Heart left ventricle (tissue), 16 donors: ENCODE measurements at regions not wholly inside any gene's neighbourhood (a gene's known extent, or its start where the extent isn't known, plus 50 kb on each side); places are given as distances from the start of the nearest gene placed in this dataset.

ENCODE experiments used
- ATAC-seq, 4 donors: fragments of 200-7000 bp; cut with Tn5 transposase; one replicate each; pipeline ENCODE4 v1.9.1; 2020 to 2022; ENCODE audit warnings: moderate library complexity in 4 of 4, mild to moderate bottlenecking in 3 of 4, moderate number of reproducible peaks in 1 of 4
- DNase-seq, 5 donors: peaks; one replicate each; pipeline ENCODE4 v3.0.0-alpha.2; 2020
- H3K27ac ChIP-seq, 12 donors: fragments of 200-600 bp; sonication (generic) in 4 of 12; one replicate each; pipeline versions ENCODE4 v1.5.0 to v1.8.0; 2016 to 2022; ENCODE audit warnings: mild to moderate bottlenecking in 2 of 12
- H3K27me3 ChIP-seq, 9 donors: fragments of 200-600 bp; sonication (generic) in 2 of 9; one replicate each; pipeline versions ENCODE4 v1.5.1 to v1.8.0; 2016 to 2022; ENCODE audit warnings: mild to moderate bottlenecking in 3 of 9
- H3K36me3 ChIP-seq, 9 donors: fragments of 200-600 bp; sonication (generic) in 2 of 9; one replicate each; pipeline versions ENCODE4 v1.5.0 to v1.8.0; 2018 to 2022; ENCODE audit warnings: mild to moderate bottlenecking in 2 of 9
- H3K4me1 ChIP-seq, 12 donors: fragments of 200-600 bp; sonication (generic) in 4 of 12; one replicate each; pipeline versions ENCODE4 v1.5.0 to v1.8.0; 2016 to 2022; ENCODE audit warnings: mild to moderate bottlenecking in 3 of 12
- H3K4me3 ChIP-seq, 12 donors: fragments of 200-600 bp; sonication (generic) in 4 of 12; one replicate each; pipeline versions ENCODE4 v1.5.0 to v1.8.0; 2017 to 2022; ENCODE audit warnings: mild to moderate bottlenecking in 9 of 12, moderate library complexity in 4 of 12
- H3K9me3 ChIP-seq, 12 donors: fragments of 200-600 bp; sonication (generic) in 4 of 12; one replicate each; pipeline versions ENCODE4 v1.5.0 to v1.8.0; 2016 to 2022; ENCODE audit warnings: mild to moderate bottlenecking in 1 of 12
- POLR2A ChIP-seq, 2 donors: fragments of 450-650 bp; IDR thresholded peaks; one replicate each; pipeline ENCODE4 v1.6.1; 2017; ENCODE audit warnings: antibody characterized with exemption in 2 of 2, mild to moderate bottlenecking in 2 of 2, moderate library complexity in 2 of 2
- WGBS, 4 donors: extraction: QIAGEN DNeasy Blood & Tissue Kit in 2 of 4; methylation state at CpG; one replicate each; pipeline versions ENCODE4 v1.1.5 to v1.1.7; 2013 to 2018; 5-methylcytosine and 5-hydroxymethylcytosine counted together
- intact Hi-C, 10 donors: fragments of 100-400 bp; cut with DNase I; formaldehyde crosslinking; loops; one replicate each; pipeline versions ENCODE4 v1.11.1 to v1.14.2; 2022
- TF ChIP-seq, protein P1 (sequence below), 12 donors: fragments of 200-600 bp; sonication (generic) in 4 of 12; IDR thresholded peaks; one replicate each; pipeline versions ENCODE4 v1.5.0 to v1.8.0; 2018 to 2022; ENCODE audit warnings: antibody characterized with exemption in 12 of 12, mild to moderate bottlenecking in 5 of 12
- donor health status: ischemic (EF 13 %, LVEDD 7.1; RV severe dilation, severe dysfunction).
- donor health status: healthy with polysubstance abuse.
- donor health status: DM: no; HTN: yes; CAD: no.
- donor health status: DM: no; HTN: no; CAD: no.
- donor health status: ischemic (EF 25% LVEDD 6.9; RV normal size, moderate dysfunction).
- donor health status: ischemic (EF 25% LVEDD 5.7; RV mildly dilated, moderate dysfunction).
- donor health status: healthy.
- donor health status: DM: yes; HTN: yes; CAD: no.
- donor health status: ischemic (EF 35%, LVEDD 5.7; RV mildly dilated, moderate dysfunction).
- donor health status: nonischemic (EF 11% LVEDD 7.7; RV severe dilation, severe dysfunction).
- donor health status: DM: yes; HTN: yes; CAD: no.
- donor health status: PGD.
- donor health status: ischemic (EF 29% LVEDD 5.4; RV normal size, mild dysfunction).
- donor health status: nonischemic (EF 23%, LVEDD 6.1; RV moderate dilation, normal function).

DNA sequence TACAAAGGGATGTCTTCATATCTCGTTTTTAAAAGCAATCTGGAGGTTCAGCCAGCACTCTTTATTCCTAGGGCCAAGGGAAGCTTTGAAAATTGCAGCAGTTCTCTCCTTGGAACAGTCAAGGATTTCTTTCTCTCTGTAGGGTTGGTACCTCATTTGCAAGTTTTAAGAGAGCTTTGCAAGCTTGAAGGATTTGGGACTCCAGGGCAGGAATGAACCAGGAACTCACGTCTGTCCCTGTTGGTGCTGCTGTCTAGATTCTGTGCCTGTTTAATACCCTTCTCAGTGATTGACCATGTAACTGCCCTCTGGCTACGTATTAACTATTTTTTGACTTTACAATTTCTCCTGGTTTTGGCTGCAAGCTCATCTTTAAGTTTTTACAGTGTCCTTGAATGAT lies 262.5 kb upstream of the ST6GAL2 start:
- TF ChIP-seq, protein P1, sequence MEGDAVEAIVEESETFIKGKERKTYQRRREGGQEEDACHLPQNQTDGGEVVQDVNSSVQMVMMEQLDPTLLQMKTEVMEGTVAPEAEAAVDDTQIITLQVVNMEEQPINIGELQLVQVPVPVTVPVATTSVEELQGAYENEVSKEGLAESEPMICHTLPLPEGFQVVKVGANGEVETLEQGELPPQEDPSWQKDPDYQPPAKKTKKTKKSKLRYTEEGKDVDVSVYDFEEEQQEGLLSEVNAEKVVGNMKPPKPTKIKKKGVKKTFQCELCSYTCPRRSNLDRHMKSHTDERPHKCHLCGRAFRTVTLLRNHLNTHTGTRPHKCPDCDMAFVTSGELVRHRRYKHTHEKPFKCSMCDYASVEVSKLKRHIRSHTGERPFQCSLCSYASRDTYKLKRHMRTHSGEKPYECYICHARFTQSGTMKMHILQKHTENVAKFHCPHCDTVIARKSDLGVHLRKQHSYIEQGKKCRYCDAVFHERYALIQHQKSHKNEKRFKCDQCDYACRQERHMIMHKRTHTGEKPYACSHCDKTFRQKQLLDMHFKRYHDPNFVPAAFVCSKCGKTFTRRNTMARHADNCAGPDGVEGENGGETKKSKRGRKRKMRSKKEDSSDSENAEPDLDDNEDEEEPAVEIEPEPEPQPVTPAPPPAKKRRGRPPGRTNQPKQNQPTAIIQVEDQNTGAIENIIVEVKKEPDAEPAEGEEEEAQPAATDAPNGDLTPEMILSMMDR (IDR thresholded peaks at IDR 0.05) = no peak
- TF ChIP-seq POLR2A (IDR thresholded peaks at IDR 0.05) = no peak
- 55 to 70% (median 65%) methylated on average over 3 of the region's 3 CpGs for WGBS, 4 donors
- Histone ChIP-seq H3K9me3 (peaks cover 0 to 5% (median 0%) of the 10 kb centered on the region in 12 donors), H3K4me1 (no peaks in the 10 kb centered on the region), H3K4me3 (no peak overlapping the region), H3K27me3 (no peaks in the 10 kb centered on the region), H3K27ac (no peak overlapping the region), H3K36me3 (no peaks in the 10 kb centered on the region)
- intact Hi-C loops = no loop called here
- no peak for ATAC-seq
- DNase-seq = no peak

DNA sequence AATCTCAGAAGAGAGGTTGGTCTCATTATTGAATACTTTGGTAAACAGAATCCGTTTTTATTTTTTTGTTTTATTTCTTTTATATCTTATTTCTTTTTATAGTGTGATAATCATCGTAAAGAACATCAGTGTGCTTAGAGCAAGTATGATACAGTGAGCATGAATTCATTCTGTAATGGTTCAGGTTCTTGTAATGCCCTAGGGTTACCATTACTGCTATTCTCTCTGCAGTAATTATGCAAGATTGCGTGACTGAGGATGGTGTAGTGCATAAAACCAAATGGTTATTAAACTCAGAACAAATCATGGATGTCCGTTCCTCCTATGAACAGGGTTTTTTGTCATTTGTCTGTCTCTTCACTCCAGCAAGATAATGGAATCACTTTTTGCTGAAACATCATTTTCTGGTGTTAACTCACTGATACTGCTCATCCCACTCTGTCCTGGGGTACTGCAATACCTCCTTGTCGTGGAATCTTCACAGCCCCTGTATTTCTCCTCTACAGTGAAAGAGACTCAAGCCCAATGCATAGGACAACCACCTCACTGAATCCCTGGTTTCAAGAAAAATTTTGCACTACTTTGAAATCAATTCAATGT lies 274.8 kb upstream of the ST6GAL2 start:
- Histone ChIP-seq H3K4me1 (no peaks in the 10 kb centered on the region), H3K36me3 (no peaks in the 10 kb centered on the region), H3K27me3 (no peaks in the 10 kb centered on the region), H3K4me3 (no peak overlapping the region), H3K27ac (no peak overlapping the region), H3K9me3 (peaks cover 0 to 10% (median 0%) of the 10 kb centered on the region in 12 donors)
- 83 to 87% (median 84%) methylated on average over 5 of the region's 5 CpGs for WGBS, 4 donors
- intact Hi-C loops = no loop called here
- no peak for DNase-seq
- no peak for ATAC-seq
- TF ChIP-seq, protein P1 (IDR thresholded peaks at IDR 0.05) = no peak
- TF ChIP-seq POLR2A (IDR thresholded peaks at IDR 0.05) = no peak

DNA sequence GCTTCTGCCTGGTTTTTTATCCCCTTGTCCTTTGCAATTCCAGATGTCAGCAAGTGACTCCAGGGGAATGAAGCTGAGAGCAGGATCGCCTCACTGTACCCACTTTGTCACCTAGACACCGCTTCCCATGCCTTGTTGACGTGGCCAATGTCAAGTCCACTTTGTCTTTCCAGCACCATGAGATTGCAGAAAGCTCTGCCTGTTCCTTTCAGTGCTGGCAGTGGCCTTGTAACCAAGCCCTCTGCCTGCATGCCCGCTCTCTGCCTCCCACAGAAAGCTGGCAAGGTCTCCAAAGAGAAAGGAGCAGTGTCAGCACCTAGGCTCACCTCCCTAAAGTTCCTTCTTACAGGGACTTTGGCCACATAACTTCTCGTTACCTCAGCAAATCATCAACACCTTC lies 282.2 kb upstream of the ST6GAL2 start:
- Histone ChIP-seq H3K4me3 (no peak overlapping the region), H3K4me1 (no peaks in the 10 kb centered on the region), H3K9me3 (no peaks in the 10 kb centered on the region), H3K27me3 (no peaks in the 10 kb centered on the region), H3K27ac (no peak overlapping the region), H3K36me3 (no peaks in the 10 kb centered on the region)
- DNase-seq (peak in 1 of 5 donors; percentile 20), ATAC-seq (peak; percentile 63 to 89 (median 74))
- TF ChIP-seq POLR2A (IDR thresholded peaks at IDR 0.05) = no peak
- TF ChIP-seq, protein P1 (IDR thresholded peaks at IDR 0.05) = no peak
- 46 to 68% (median 59%) methylated on average over 5 of the region's 5 CpGs for WGBS, 4 donors
- intact Hi-C loops = no loop called here

DNA sequence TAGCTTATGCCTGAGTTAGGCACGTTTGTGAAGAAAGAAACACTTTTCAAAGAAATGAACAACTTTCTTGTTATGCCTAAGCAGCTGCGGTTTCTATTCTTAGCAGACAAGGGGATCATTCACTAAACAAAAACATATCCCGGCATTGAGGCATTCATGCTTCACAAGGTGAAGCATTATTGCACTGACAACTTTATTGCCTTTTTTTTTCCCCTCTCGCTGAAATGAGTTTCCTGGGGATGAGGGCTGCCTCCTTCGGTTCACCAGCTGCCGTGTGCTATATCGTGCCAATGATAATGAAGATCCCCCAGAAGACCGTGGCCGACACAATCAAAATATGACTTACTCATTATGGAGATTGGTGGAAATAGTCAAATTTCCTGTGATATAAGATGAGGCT lies 288.2 kb upstream of the ST6GAL2 start:
- ATAC-seq = no peak
- Histone ChIP-seq H3K27ac (no peak overlapping the region), H3K36me3 (no peaks in the 10 kb centered on the region), H3K9me3 (no peaks in the 10 kb centered on the region), H3K4me3 (no peak overlapping the region), H3K4me1 (no peaks in the 10 kb centered on the region), H3K27me3 (no peaks in the 10 kb centered on the region)
- 58 to 75% (median 71%) methylated on average over 9 of the region's 9 CpGs for WGBS, 4 donors
- DNase-seq = no peak
- TF ChIP-seq, protein P1 (IDR thresholded peaks at IDR 0.05) = no peak
- intact Hi-C loops = no loop called here
